IPS DF 6.9 (cell line): ENCODE measurements at regions not wholly inside any gene's neighbourhood (a gene's known extent, or its start where the extent isn't known, plus 50 kb on each side); places are given as distances from the start of the nearest gene placed in this dataset.

Source experiments
- DNase-seq: peaks from one replicate; pipeline ENCODE4 v3.0.0-alpha.2; 2013; ENCODE audit warnings: low read depth, low spot score
- H3K27ac ChIP-seq: one replicate; pipeline ENCODE4 v1.5.1; 2013; ENCODE audit warnings: low read length, control low read depth
- H3K27me3 ChIP-seq: 2 replicates; pipeline ENCODE4 v1.6.1; 2013; ENCODE audit warnings: mild to moderate bottlenecking, low read length; ENCODE audit not compliant: control insufficient read depth, insufficient read depth
- H3K36me3 ChIP-seq: 2 replicates; pipeline ENCODE4 v1.6.1; 2013; ENCODE audit warnings: low read length; ENCODE audit not compliant: control insufficient read depth, insufficient read depth
- H3K4me1 ChIP-seq: 2 replicates; pipeline ENCODE4 v1.6.1; 2013; ENCODE audit warnings: low read length; ENCODE audit not compliant: control insufficient read depth, insufficient read depth
- H3K4me3 ChIP-seq: 2 replicates; pipeline ENCODE4 v1.5.1; 2013; ENCODE audit warnings: mild to moderate bottlenecking, low read length
- H3K9me3 ChIP-seq: 2 replicates; pipeline ENCODE4 v1.6.1; 2013; ENCODE audit warnings: low read length, inconsistent platforms; ENCODE audit not compliant: control insufficient read depth, insufficient read depth
- WGBS: extraction: QIAGEN DNeasy Blood & Tissue Kit; methylation state at CpG from one replicate; pipeline ENCODE4 v1.1.7; 2013; ENCODE audit warnings: mixed read lengths, missing lambda C conversion rate; ENCODE audit not compliant: insufficient read length, insufficient coverage; 5-methylcytosine and 5-hydroxymethylcytosine counted together

DNA sequence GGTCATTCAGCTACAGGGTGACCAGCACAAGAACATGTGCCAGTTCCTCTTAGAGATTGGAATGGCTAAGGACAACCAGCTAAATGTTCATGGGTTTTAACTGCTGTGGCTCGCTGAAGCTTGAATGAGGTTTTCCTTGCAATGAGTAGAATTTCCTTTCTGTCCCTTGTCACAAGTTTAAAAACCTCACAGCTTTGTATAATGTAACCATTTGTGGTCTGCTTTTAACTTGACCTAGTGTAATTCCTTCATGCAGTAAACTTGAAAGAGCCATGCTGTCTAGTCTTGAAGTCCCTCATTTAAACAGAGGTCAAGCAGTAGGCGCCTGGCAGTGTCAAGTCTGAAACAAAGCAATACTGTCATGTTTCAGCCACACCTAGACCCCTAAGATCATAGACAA, 181.3 kb upstream of the DMRT1 start:
- H3K27me3 ChIP-seq, result no peaks in the 10 kb centered on the region
- no peaks in the 10 kb centered on the region for H3K9me3 ChIP-seq
- no peak for DNase-seq
- H3K4me3 ChIP-seq, result no peak overlapping the region
- H3K36me3 ChIP-seq, result no peaks in the 10 kb centered on the region
- no peak overlapping the region for H3K27ac ChIP-seq
- H3K4me1 ChIP-seq, result no peaks in the 10 kb centered on the region
- no CpG with 5 or more reads among the region's 2 CpGs for WGBS

DNA sequence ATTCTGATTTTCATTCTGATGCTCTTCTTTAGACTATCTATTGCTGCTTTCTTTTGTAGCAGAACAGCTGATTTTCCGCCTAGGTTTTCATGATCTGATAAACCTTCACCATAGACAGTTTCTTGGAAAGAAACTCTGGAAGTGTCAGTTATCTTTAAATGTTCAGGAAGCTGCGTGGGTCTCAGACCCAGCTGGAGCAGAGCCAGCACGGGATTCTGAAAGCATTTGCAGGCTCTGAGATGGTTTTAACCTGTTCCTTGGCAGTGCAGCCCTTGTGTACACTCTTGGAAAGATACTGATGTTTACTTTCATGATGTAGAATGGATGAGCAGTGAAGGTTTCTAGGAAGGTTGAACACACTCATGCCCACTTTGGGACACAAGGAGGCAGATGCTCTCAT, 178.0 kb upstream of the DMRT1 start:
- H3K27me3 ChIP-seq, result no peaks in the 10 kb centered on the region
- no peaks in the 10 kb centered on the region for H3K9me3 ChIP-seq
- H3K4me3 ChIP-seq, result no peak overlapping the region
- WGBS, result no CpG with 5 or more reads among the region's 3 CpGs
- no peak overlapping the region for H3K27ac ChIP-seq
- no peaks in the 10 kb centered on the region for H3K36me3 ChIP-seq
- no peak for DNase-seq
- no peaks in the 10 kb centered on the region for H3K4me1 ChIP-seq

DNA sequence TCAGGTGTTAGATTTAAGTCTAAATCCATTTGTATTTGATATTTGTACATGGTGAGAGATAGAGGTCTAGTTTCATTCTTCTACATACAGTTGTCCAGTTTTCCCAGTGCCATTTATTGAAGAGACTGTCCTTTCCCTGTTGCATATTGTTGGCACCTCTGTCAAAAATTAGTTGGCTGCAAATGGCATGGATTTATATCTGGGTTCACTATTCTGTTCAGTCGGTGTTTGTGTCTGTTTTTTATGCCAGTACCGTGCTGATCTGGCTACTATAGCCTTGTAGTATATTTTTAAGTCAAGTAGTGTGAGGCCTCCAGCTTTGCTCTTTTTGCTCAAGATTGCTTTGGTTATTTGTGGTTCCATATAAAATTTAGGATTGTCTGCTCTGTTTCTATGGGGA, 176.2 kb upstream of the DMRT1 start:
- H3K27ac ChIP-seq, result no peak overlapping the region
- DNase-seq, result no peak
- no CpG with 5 or more reads among the region's 2 CpGs for WGBS
- H3K27me3 ChIP-seq, result no peaks in the 10 kb centered on the region
- H3K4me1 ChIP-seq, result no peaks in the 10 kb centered on the region; the same call in 1 of the 2 replicates
- H3K9me3 ChIP-seq, result no peaks in the 10 kb centered on the region
- H3K36me3 ChIP-seq, result no peaks in the 10 kb centered on the region
- no peak overlapping the region for H3K4me3 ChIP-seq

DNA sequence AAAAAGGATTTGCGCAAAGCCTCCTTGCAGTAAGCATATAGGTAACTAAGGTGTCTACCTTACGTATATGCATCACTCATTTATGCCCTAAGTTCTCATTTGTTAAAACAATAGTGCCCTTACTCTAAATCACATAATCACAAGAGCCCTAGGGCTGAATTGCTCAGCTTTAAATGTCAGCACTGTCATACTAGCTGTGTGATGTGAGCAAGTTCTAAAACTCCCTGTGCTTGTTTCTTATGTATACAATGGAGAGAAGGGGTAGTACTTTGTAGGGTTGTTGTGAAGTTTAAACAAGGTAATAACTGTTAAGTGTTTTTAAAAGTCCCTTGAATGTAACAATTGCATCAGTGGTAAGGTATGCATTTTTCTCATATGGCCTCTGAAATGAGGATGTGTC, 169.5 kb upstream of the DMRT1 start:
- Histone ChIP-seq H3K27ac (no peak overlapping the region), H3K36me3 (no peaks in the 10 kb centered on the region), H3K9me3 (no peaks in the 10 kb centered on the region), H3K4me3 (no peak overlapping the region), H3K27me3 (no peaks in the 10 kb centered on the region), H3K4me1 (peaks cover 1% of the 10 kb centered on the region; the same call in 1 of the 2 replicates)
- DNase-seq, result no peak
- no CpG with 5 or more reads among the region's 2 CpGs for WGBS

DNA sequence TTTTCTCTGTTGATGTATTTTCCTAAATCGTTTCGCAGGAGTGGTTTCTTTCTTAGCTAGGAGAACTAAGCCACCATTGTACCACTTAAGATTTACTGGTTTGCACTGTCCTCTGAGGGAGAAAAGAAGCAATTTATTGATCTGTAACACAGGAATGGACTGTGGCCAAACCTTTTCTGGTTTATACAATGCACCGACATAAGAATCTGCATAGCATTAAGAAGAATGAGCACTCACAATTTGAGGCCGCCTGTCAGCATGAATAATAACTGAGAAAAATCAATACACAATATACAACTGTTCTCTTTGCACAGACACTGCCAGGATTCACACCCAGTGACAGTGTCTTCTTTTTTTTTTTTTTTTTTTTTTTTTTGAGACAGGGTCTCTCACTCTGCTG, 168.6 kb upstream of the DMRT1 start:
- no peaks in the 10 kb centered on the region for H3K9me3 ChIP-seq
- H3K27me3 ChIP-seq, result no peaks in the 10 kb centered on the region
- WGBS, result no CpG with 5 or more reads among the region's 4 CpGs

DNA sequence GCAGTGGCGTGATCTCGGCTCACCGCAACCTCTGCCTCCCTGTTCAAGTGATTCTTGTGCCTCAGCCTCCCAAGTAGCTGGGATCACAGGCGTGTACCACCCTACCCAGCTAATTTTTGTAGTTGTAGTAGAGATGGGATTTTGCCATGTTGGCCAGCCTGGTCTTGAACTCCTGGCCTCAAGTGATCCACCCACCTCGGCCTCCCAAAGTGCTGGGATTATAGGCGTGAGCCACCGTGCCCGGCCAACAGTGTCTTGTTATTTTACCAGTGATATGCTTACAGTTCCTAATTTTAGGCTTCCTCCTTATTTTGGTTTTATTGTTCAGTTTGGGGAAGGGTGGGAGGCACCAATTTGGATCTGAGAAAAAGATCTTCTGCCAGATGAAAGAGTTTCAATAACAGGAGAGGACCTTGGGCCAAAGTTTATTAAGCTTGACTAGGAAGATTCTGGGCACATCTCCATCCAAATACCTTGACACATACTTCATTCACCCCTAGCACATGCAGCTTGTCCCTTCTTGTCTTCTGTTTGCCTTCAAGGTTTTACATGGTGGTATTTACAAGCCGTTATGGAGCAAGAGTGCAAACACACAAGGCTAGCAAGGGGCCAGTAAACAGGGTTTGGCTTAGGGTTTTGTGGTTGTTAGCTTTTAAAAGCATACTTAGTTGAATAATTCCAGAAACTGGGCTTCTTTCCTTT, 168.1 kb upstream of the DMRT1 start:
- no CpG with 5 or more reads among the region's 9 CpGs for WGBS

More for the DNA sequence above, 168.6 kb upstream of the DMRT1 start:
- Histone ChIP-seq H3K4me1 (peaks cover 1% of the 10 kb centered on the region; the same call in 1 of the 2 replicates), H3K36me3 (no peaks in the 10 kb centered on the region), H3K4me3 (no peak overlapping the region), H3K27ac (no peak overlapping the region)
- no peak for DNase-seq

DNA sequence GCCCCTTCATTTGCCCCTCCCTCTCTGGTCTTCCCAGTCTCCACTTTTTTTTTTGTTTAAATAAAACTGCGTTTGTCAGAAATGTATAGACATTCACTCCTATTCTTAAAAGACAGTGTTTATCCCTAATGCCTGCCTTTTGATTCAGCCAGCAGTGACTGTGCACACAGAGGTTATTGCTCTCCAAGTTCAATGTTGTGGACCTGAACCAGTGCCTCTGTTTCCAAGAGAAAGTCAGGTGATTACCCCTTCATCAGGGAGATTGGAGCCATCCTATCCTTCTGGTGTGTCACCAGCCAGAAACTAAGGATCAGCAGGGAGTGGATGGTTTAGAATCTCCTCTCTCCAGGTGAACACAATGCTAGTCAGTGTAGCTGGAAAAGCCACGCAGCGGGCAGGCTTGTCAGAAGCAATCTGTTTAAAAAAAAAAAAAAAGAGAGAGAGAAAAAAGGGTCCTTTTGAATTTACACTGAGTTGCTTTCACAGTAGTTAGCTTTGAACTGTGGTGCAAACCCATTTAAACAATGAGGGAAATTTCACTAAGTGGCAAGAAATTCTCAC, 167.5 kb upstream of the DMRT1 start:
- H3K4me1 ChIP-seq, result peaks cover 1% of the 10 kb centered on the region; the same call in 1 of the 2 replicates
- WGBS, result no CpG with 5 or more reads among the region's 3 CpGs
- peak; percentile 52 for DNase-seq
- no peaks in the 10 kb centered on the region for H3K36me3 ChIP-seq
- no peaks in the 10 kb centered on the region for H3K27me3 ChIP-seq
- H3K4me3 ChIP-seq, result no peak overlapping the region
- H3K27ac ChIP-seq, result no peak overlapping the region
- no peaks in the 10 kb centered on the region for H3K9me3 ChIP-seq

More for the DNA sequence above, 168.1 kb upstream of the DMRT1 start:
- Histone ChIP-seq H3K4me3 (no peak overlapping the region), H3K9me3 (no peaks in the 10 kb centered on the region), H3K36me3 (no peaks in the 10 kb centered on the region), H3K27me3 (no peaks in the 10 kb centered on the region), H3K27ac (no peak overlapping the region), H3K4me1 (peaks cover 1% of the 10 kb centered on the region; the same call in 1 of the 2 replicates)
- DNase-seq, result no peak

DNA sequence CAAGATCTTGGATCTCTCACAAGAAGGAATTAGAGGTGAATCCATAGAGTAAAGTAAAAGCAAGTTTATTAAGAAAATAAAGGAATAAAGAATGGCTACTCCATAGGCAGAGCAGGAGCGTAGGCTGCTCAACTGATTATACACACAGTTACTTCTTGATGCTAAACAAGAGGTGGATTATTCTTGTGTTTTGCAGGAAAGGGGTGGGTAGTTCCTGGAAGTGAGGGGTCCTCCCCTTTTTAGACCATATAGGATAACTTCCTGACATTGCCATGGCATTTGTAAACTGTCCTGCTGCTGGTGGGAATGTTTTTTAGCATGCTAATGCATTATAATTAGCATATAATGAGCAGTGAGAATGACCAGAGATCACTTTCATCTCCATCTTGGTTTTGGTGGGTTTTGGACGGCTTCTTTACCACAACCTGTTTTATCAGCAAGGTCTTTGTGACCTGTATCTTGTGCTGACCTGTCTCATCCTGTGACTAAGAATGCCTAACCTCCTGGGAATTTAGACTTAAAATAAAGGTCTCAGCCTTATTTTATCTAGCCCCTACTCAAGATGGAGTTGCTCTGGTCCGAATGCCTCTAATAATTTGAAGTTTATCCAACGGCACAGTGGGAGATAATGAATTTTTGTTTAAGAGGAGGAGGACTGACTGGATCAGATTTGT, 165.7 kb upstream of the DMRT1 start:
- H3K4me1 ChIP-seq, result no peaks in the 10 kb centered on the region
- WGBS, result no CpG with 5 or more reads among the region's 4 CpGs
- H3K4me3 ChIP-seq, result no peak overlapping the region
- H3K36me3 ChIP-seq, result no peaks in the 10 kb centered on the region
- no peak overlapping the region for H3K27ac ChIP-seq
- H3K9me3 ChIP-seq, result no peaks in the 10 kb centered on the region
- no peaks in the 10 kb centered on the region for H3K27me3 ChIP-seq
- DNase-seq, result no peak

DNA sequence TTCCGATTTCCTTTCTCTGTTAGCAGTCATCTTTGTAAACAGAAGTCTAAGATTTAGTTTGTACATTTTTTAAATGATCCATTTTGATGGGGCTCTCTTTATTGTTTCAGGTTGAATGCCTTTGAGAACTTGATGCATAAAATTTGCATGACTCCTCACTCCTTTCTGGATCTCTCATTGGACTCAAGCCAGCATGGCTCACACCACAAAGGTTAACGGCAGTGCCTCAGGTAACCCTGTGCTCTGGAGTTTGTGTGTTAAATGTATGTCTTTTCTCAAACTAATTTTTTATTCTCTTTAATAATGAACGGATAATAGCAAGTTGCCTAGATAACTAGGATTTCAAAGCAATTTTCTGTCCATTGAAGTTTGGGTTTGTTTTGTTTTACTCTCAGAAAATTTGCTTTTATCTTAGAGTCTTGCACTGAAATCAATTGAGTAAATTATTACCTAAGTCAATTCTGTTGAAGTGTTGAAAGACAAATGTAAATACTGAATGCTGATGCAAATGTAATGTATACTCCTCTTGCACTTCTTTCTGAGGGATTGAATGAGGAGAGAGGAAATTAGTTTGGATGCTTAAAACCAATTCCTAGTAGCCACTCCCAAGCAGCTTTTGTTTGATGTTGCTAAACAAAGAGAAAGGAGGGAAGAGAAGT, 164.6 kb upstream of the DMRT1 start:
- Histone ChIP-seq H3K4me1 (no peaks in the 10 kb centered on the region), H3K4me3 (no peak overlapping the region), H3K27ac (no peak overlapping the region), H3K27me3 (no peaks in the 10 kb centered on the region), H3K9me3 (no peaks in the 10 kb centered on the region), H3K36me3 (no peaks in the 10 kb centered on the region)
- WGBS, result no CpG with 5 or more reads among the region's 3 CpGs
- no peak for DNase-seq

DNA sequence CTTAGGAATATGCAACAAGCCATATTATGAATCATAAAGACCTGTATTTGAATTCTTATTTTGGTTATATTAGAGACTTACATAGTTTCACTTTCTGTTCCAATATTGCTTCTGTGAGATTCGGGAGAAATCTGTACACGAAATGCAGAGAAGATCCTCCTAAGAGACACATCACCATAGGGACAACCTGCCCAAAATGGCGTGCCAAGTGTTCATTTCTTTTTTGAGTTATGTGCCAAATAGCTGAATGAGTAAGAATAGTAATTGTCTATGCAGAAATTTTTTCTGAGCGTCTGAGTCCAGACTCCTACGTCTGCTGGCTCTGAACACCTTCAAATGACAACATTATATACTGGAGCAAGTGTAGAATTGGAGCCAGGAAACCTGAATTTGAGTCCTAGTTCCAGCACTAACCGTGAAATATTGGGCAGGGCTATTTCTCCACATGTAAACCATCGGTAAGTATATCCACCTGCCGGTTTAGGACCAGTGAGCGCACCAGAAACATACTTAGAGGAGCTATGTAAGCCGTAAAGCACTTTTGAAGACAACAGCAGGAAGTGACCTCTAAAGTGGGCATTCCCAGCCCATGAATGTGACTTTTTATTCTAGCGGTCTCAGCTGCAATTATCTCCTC, 163.9 kb upstream of the DMRT1 start:
- Histone ChIP-seq H3K27me3 (no peaks in the 10 kb centered on the region), H3K9me3 (no peaks in the 10 kb centered on the region), H3K4me1 (no peaks in the 10 kb centered on the region), H3K27ac (no peak overlapping the region), H3K4me3 (no peak overlapping the region), H3K36me3 (no peaks in the 10 kb centered on the region)
- WGBS, result no CpG with 5 or more reads among the region's 11 CpGs
- no peak for DNase-seq
